HEK293 (cell line): ENCODE measurements at regions not wholly inside any gene's neighbourhood (a gene's known extent, or its start where the extent isn't known, plus 50 kb on each side); places are given as distances from the start of the nearest gene placed in this dataset.

Experiments used
- CTCF ChIA-PET: fragments of 350-600 bp; formaldehyde crosslinking; extraction: SDS; loops from one replicate; lab custom pipeline; 2021; ENCODE audit warnings: antibody characterized with exemption; lab: Yijun Ruan, JAX
- POLR2A ChIA-PET: fragments of 300-600 bp; formaldehyde crosslinking; extraction: SDS; loops from one replicate; lab custom pipeline; 2020; ENCODE audit warnings: antibody characterized with exemption, inconsistent platforms; lab: Yijun Ruan, JAX
- H3K27ac ChIP-seq: fragments of 200-500 bp; sonication (Bioruptor generic); 2 replicates; pipeline ENCODE4 v1.5.1; 2014; ENCODE audit warnings: low read depth, low read length, control low read depth, inconsistent platforms; ENCODE audit errors: extremely low read depth
- H3K36me3 ChIP-seq, 2 experiments: fragments of 200-500 bp in 1 of 2; sonication (Bioruptor generic) in 1 of 2; 1 replicate in 1 of 2; 2 replicates in 1 of 2; pipeline ENCODE4 v1.5.1; 2014 to 2017; ENCODE audit warnings: inconsistent platforms in 2 of 2, low read length in 2 of 2; ENCODE audit not compliant: control insufficient read depth in 2 of 2, insufficient read depth in 1 of 2
- H3K4me1 ChIP-seq: fragments of 200-500 bp; sonication (Bioruptor generic); 2 replicates; pipeline ENCODE4 v1.5.1; 2014; ENCODE audit warnings: mild to moderate bottlenecking, low read length, inconsistent platforms; ENCODE audit not compliant: control insufficient read depth, insufficient read depth
- H3K4me3 ChIP-seq: 2 replicates; pipeline ENCODE4 v1.5.1; 2011; ENCODE audit warnings: low read depth, mild to moderate bottlenecking, control low read depth, low read length, moderate library complexity
- H3K9me3 ChIP-seq: fragments of 200-500 bp; sonication (Bioruptor generic); 2 replicates; pipeline ENCODE4 v1.5.1; 2014; ENCODE audit warnings: low read depth, low read length, inconsistent platforms; ENCODE audit not compliant: control insufficient read depth, insufficient read depth
- GFI1B ChIP-seq: fragments of 450-650 bp; formaldehyde crosslinking; IDR thresholded peaks from 2 replicates; pipeline ENCODE4 v1.5.1; 2016; ENCODE audit warnings: missing biosample characterization, missing genetic modification characterization
- IKZF3 ChIP-seq: fragments of 450-650 bp; IDR thresholded peaks from 2 replicates; pipeline ENCODE4 v1.5.0; 2018; ENCODE audit warnings: missing biosample characterization, mild to moderate bottlenecking, missing genetic modification characterization, moderate library complexity
- KLF7 ChIP-seq: fragments of 450-650 bp; formaldehyde crosslinking; IDR thresholded peaks from 2 replicates; pipeline ENCODE4 v1.5.1; 2016; ENCODE audit warnings: missing biosample characterization, missing genetic modification characterization, borderline replicate concordance
- OSR2 ChIP-seq: fragments of 450-650 bp; formaldehyde crosslinking; IDR thresholded peaks from 2 replicates; pipeline ENCODE4 v1.5.1; 2016; ENCODE audit warnings: missing biosample characterization, missing genetic modification characterization
- REPIN1 ChIP-seq: fragments of 450-650 bp; formaldehyde crosslinking; IDR thresholded peaks from 2 replicates; pipeline ENCODE4 v1.5.1; 2017; ENCODE audit warnings: missing biosample characterization, missing genetic modification characterization, low read depth
- ZBTB48 ChIP-seq: fragments of 450-650 bp; formaldehyde crosslinking; IDR thresholded peaks from 2 replicates; pipeline ENCODE4 v1.5.1; 2016; ENCODE audit warnings: missing biosample characterization, missing genetic modification characterization
- ZFP41 ChIP-seq: fragments of 450-650 bp; formaldehyde crosslinking; IDR thresholded peaks from 2 replicates; pipeline ENCODE4 v1.5.1; 2016; ENCODE audit warnings: missing biosample characterization, missing genetic modification characterization, borderline replicate concordance
- ZNF112 ChIP-seq: fragments of 450-650 bp; formaldehyde crosslinking; IDR thresholded peaks from 2 replicates; pipeline ENCODE4 v1.5.0; 2017; ENCODE audit warnings: missing biosample characterization, missing genetic modification characterization
- ZNF239 ChIP-seq: fragments of 450-650 bp; formaldehyde crosslinking; IDR thresholded peaks from 2 replicates; pipeline ENCODE4 v1.5.1; 2016; ENCODE audit warnings: missing biosample characterization, missing genetic modification characterization
- ZNF335 ChIP-seq: fragments of 450-650 bp; formaldehyde crosslinking; conservative IDR thresholded peaks from 2 replicates; pipeline ENCODE4 v1.5.1; 2016; ENCODE audit warnings: missing biosample characterization, missing genetic modification characterization
- ZNF426 ChIP-seq: fragments of 450-650 bp; formaldehyde crosslinking; IDR thresholded peaks from 2 replicates; pipeline ENCODE4 v1.5.1; 2017; ENCODE audit warnings: missing biosample characterization, missing genetic modification characterization, mild to moderate bottlenecking, inconsistent platforms, moderate library complexity
- ZNF514 ChIP-seq: fragments of 450-650 bp; formaldehyde crosslinking; IDR thresholded peaks from 2 replicates; pipeline ENCODE4 v1.5.1; 2016; ENCODE audit warnings: missing biosample characterization, missing genetic modification characterization
- ZNF529 ChIP-seq: fragments of 450-650 bp; formaldehyde crosslinking; IDR thresholded peaks from 2 replicates; pipeline ENCODE4 v1.5.1; 2017; ENCODE audit warnings: missing genetic modification characterization, missing biosample characterization; ENCODE audit not compliant: insufficient replicate concordance
- ZNF596 ChIP-seq: fragments of 450-650 bp; IDR thresholded peaks from 2 replicates; pipeline ENCODE4 v1.5.0; 2018; ENCODE audit warnings: missing biosample characterization, mild to moderate bottlenecking, missing genetic modification characterization, moderate library complexity
- ZNF610 ChIP-seq: fragments of 450-650 bp; formaldehyde crosslinking; IDR thresholded peaks from 2 replicates; pipeline ENCODE4 v1.5.1; 2016; ENCODE audit warnings: missing biosample characterization, missing genetic modification characterization, borderline replicate concordance
- ZNF624 ChIP-seq: fragments of 450-650 bp; formaldehyde crosslinking; IDR thresholded peaks from 2 replicates; pipeline ENCODE4 v1.5.1; 2017; ENCODE audit warnings: missing biosample characterization, missing genetic modification characterization
- ZNF654 ChIP-seq: fragments of 450-650 bp; formaldehyde crosslinking; IDR thresholded peaks from 2 replicates; pipeline ENCODE4 v1.5.1; 2016; ENCODE audit warnings: low read depth, missing biosample characterization, missing genetic modification characterization
- ZNF792 ChIP-seq: fragments of 450-650 bp; formaldehyde crosslinking; IDR thresholded peaks from 2 replicates; pipeline ENCODE4 v1.5.1; 2016; ENCODE audit warnings: missing biosample characterization, missing genetic modification characterization
- TF ChIP-seq, protein P1 (sequence below): fragments of 450-650 bp; formaldehyde crosslinking; IDR thresholded peaks from 2 replicates; pipeline ENCODE4 v1.5.1; 2017; ENCODE audit warnings: missing biosample characterization, missing genetic modification characterization
- TF ChIP-seq, protein P2 (sequence below): fragments of 450-650 bp; formaldehyde crosslinking; IDR thresholded peaks from 2 replicates; pipeline ENCODE4 v1.5.1; 2016; ENCODE audit warnings: missing biosample characterization, missing genetic modification characterization
- TF ChIP-seq, protein P3 (sequence below): fragments of 450-650 bp; formaldehyde crosslinking; IDR thresholded peaks from 2 replicates; pipeline ENCODE4 v1.5.1; 2016; ENCODE audit warnings: missing biosample characterization, missing genetic modification characterization, borderline replicate concordance
- TF ChIP-seq, protein P4 (sequence below): fragments of 450-650 bp; formaldehyde crosslinking; IDR thresholded peaks from 2 replicates; pipeline ENCODE4 v1.5.1; 2017; ENCODE audit warnings: missing biosample characterization, missing genetic modification characterization

DNA sequence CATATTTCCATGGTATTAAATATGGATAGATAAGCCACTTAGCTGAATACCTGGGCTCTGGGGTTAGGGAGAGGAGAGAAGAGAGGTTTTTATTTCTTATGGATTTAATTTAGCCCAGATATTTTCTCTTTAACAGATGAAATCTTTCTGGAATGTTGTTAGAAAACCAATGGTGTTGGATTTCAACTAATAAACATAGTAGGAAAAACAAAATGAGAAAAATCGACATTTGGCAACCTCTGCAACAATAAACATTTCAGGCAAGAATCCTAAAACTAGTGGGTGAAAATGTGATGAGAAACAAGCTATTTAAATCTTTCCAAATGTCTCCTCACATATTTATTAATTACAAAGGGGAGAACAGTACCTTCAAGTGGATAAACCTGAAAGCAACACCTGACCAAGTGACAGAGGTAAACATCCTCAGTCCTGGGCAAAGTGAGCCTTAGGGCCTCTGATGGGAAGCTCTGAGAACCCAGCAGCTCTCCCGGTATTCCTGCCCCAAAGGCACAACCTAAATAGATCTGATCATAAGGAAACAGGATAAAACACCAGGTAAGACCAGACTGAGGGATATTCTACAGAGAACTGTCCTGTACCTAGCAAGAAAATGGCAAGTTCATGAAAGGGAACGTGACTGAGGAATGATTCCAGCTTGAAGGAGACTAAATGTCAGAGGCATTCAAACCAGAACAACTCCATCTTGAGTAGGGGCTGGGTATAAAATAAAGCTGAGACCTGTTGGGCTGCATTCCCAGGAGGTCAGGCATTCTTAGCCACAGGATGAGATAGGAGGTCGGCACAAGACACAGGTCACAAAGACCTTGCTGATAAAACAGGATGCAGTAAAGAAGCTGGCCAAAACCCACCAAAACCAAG lies 163.7 kb downstream of the ESM1 start:
- no peaks in the 10 kb centered on the region for H3K4me1 ChIP-seq
- TF ChIP-seq GFI1B (tag by site-specific recombination): no peak
- no peak for TF ChIP-seq ZFP41 (tag by site-specific recombination)
- TF ChIP-seq, protein P1, sequence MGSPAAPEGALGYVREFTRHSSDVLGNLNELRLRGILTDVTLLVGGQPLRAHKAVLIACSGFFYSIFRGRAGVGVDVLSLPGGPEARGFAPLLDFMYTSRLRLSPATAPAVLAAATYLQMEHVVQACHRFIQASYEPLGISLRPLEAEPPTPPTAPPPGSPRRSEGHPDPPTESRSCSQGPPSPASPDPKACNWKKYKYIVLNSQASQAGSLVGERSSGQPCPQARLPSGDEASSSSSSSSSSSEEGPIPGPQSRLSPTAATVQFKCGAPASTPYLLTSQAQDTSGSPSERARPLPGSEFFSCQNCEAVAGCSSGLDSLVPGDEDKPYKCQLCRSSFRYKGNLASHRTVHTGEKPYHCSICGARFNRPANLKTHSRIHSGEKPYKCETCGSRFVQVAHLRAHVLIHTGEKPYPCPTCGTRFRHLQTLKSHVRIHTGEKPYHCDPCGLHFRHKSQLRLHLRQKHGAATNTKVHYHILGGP: no peak
- no peak for TF ChIP-seq ZNF610 (tag by site-specific recombination)
- no peak for TF ChIP-seq KLF7 (tag by site-specific recombination)
- TF ChIP-seq ZNF514 (tag by site-specific recombination): no peak
- no peak for TF ChIP-seq ZBTB48 (tag by site-specific recombination)
- TF ChIP-seq ZNF112: no peak
- no peak for TF ChIP-seq ZNF654 (tag by site-specific recombination)
- TF ChIP-seq ZNF596 (tag by site-specific recombination): no peak
- no peak for TF ChIP-seq IKZF3 (tag by site-specific recombination)
- TF ChIP-seq ZNF529 (tag by site-specific recombination): no peak
- TF ChIP-seq ZNF239 (tag by site-specific recombination): no peak
- TF ChIP-seq ZNF792 (tag by site-specific recombination): no peak
- no peak overlapping the region for H3K27ac ChIP-seq
- H3K9me3 ChIP-seq: no peaks in the 10 kb centered on the region
- CTCF ChIA-PET: interaction anchor here (0.6 to 1.7 kb wide), 7 partner anchors 11 to 1410 kb away, joined by 3 to 8 read pairs (median 4); no protein-coding TSS in a partner anchor
- POLR2A ChIA-PET: no interaction called here
- no peaks in the 10 kb centered on the region for H3K36me3 ChIP-seq
- H3K4me3 ChIP-seq: no peak overlapping the region

DNA sequence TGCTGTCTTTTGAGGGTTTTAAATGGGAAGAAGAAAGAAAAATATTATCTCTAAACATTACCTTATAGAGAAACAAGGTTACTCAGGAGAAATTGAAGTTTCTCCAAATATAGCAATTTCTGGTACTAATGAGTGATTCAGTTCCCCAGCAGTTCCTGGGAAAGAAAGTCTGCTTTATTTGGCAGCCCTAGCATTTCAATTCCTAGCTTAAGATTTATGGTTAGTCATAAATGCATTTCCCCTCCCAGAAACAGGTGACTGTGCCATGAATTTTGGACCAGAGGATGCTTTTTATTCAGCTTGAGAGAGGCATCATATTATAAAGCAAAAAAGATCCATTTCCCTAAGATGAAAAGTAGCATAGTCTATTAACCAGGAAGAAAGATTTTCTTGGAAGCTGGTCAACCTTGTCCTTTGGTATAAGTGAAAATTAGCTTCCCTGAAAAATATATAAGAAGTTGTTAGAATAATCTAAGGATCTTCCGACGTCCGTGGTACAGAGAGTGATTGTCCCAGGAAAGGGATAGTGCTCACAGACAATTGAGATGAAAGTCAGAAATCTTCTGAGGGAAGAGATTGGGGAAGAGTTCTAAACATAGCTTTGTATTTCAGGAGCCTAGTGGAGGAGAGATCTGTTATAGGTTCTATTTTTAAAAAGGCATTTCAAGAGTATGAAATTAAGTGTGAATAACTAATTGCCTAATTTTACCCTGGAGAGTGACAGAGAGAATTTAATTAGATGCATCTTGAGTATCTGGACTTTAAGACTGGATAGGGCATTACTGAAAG lies 164.9 kb downstream of the ESM1 start:
- no peaks in the 10 kb centered on the region for H3K36me3 ChIP-seq
- no peak overlapping the region for H3K27ac ChIP-seq
- ChIA-PET POLR2A (no interaction called here), CTCF (interaction anchor here (0.7 to 1.7 kb wide), 5 partner anchors 12 to 304 kb away, joined by 3 to 8 read pairs (median 4); no protein-coding TSS in a partner anchor)
- no peaks in the 10 kb centered on the region for H3K4me1 ChIP-seq
- no peaks in the 10 kb centered on the region for H3K9me3 ChIP-seq
- H3K4me3 ChIP-seq: no peak overlapping the region
- TF ChIP-seq ZNF426 (tag by site-specific recombination): no peak
- TF ChIP-seq ZNF624 (tag by site-specific recombination): no peak
- TF ChIP-seq, protein P2, sequence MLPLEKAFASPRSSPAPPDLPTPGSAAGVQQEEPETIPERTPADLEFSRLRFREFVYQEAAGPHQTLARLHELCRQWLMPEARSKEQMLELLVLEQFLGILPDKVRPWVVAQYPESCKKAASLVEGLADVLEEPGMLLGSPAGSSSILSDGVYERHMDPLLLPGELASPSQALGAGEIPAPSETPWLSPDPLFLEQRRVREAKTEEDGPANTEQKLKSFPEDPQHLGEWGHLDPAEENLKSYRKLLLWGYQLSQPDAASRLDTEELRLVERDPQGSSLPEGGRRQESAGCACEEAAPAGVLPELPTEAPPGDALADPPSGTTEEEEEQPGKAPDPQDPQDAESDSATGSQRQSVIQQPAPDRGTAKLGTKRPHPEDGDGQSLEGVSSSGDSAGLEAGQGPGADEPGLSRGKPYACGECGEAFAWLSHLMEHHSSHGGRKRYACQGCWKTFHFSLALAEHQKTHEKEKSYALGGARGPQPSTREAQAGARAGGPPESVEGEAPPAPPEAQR (tag by site-specific recombination): no peak
- TF ChIP-seq REPIN1 (tag by site-specific recombination): no peak
- TF ChIP-seq, protein P3, sequence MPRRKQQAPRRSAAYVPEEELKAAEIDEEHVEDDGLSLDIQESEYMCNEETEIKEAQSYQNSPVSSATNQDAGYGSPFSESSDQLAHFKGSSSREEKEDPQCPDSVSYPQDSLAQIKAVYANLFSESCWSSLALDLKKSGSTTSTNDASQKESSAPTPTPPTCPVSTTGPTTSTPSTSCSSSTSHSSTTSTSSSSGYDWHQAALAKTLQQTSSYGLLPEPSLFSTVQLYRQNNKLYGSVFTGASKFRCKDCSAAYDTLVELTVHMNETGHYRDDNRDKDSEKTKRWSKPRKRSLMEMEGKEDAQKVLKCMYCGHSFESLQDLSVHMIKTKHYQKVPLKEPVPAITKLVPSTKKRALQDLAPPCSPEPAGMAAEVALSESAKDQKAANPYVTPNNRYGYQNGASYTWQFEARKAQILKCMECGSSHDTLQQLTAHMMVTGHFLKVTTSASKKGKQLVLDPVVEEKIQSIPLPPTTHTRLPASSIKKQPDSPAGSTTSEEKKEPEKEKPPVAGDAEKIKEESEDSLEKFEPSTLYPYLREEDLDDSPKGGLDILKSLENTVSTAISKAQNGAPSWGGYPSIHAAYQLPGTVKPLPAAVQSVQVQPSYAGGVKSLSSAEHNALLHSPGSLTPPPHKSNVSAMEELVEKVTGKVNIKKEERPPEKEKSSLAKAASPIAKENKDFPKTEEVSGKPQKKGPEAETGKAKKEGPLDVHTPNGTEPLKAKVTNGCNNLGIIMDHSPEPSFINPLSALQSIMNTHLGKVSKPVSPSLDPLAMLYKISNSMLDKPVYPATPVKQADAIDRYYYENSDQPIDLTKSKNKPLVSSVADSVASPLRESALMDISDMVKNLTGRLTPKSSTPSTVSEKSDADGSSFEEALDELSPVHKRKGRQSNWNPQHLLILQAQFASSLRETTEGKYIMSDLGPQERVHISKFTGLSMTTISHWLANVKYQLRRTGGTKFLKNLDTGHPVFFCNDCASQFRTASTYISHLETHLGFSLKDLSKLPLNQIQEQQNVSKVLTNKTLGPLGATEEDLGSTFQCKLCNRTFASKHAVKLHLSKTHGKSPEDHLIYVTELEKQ (tag by site-specific recombination): no peak
- no peak for TF ChIP-seq OSR2 (tag by site-specific recombination)
- TF ChIP-seq, protein P4, sequence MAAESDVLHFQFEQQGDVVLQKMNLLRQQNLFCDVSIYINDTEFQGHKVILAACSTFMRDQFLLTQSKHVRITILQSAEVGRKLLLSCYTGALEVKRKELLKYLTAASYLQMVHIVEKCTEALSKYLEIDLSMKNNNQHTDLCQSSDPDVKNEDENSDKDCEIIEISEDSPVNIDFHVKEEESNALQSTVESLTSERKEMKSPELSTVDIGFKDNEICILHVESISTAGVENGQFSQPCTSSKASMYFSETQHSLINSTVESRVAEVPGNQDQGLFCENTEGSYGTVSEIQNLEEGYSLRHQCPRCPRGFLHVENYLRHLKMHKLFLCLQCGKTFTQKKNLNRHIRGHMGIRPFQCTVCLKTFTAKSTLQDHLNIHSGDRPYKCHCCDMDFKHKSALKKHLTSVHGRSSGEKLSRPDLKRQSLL (tag by site-specific recombination): no peak
- no peak for TF ChIP-seq ZNF335 (tag by site-specific recombination)
